DMS53 (cell line): ENCODE measurements at regions not wholly inside any gene's neighbourhood (a gene's known extent, or its start where the extent isn't known, plus 50 kb on each side); places are given as distances from the start of the nearest gene placed in this dataset.
"Not testable (repeated sequence)": the region's sequence is repeated elsewhere in the genome, so short reads cannot be mapped to it uniquely, and the experiment has no call there.

Experiments
- DNase-seq: peaks from one replicate; lab custom pipeline; 2025; lab: John Stamatoyannopoulos, UW

- no peak for DNase-seq
These were observed 722.5 kb upstream of the CADM2 start for GRCh38 chr3:84236261-84236660.

GRCh38 chr3:84245789-84246188, 713.0 kb upstream of the CADM2 start:
- no peak for DNase-seq

GRCh38 chr3:84260596-84260995, 698.2 kb upstream of the CADM2 start:
- DNase-seq: no peak

GRCh38 chr3:84265768-84266167, 693.0 kb upstream of the CADM2 start:
- DNase-seq: no peak

- DNase-seq: no peak
These were observed 683.3 kb upstream of the CADM2 start for GRCh38 chr3:84275532-84275931.

GRCh38 chr3:84277562-84278224, 681.1 kb upstream of the CADM2 start:
- no peak for DNase-seq

- DNase-seq: no peak
These were observed 666.7 kb upstream of the CADM2 start for GRCh38 chr3:84292128-84292527.

GRCh38 chr3:84299329-84299728, 659.5 kb upstream of the CADM2 start:
- no peak for DNase-seq

- DNase-seq: no peak
These were observed 654.6 kb upstream of the CADM2 start for GRCh38 chr3:84304214-84304613.

- no peak for DNase-seq
These were observed 651.5 kb upstream of the CADM2 start for GRCh38 chr3:84307339-84307738.

- no peak for DNase-seq
These were observed 650.4 kb upstream of the CADM2 start for GRCh38 chr3:84308379-84308778.

GRCh38 chr3:84318273-84318809, 640.4 kb upstream of the CADM2 start:
- peak; percentile 50 for DNase-seq

GRCh38 chr3:84365563-84366278, 593.1 kb upstream of the CADM2 start:
- DNase-seq: not testable (repeated sequence)
